ENCODE measurements at regions not wholly inside any gene's neighbourhood (a gene's known extent, or its start where the extent isn't known, plus 50 kb on each side); places are given as distances from the start of the nearest gene placed in this dataset.

DNA sequence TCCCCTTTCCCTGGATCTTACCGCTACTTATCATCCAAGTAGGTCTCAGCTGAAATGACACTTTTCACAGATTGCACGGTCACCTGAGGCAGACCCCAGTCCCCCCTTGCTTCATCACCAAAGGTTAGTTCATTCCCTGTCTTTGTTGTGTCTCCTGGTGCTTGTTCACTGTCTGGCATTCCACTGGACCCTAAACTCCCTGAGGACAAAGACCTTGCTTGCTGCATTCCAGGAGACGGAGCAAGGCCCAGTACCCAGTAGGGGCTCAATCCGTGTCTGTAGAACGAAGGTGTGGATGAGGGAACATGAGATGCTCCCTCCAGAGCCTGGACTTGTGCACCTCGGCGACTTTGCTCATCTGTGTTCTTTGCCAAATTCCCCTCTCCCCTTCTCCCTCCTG is 160.0 kb downstream of the RAB11FIP2 start:
- DNase-seq = no peak

DNA sequence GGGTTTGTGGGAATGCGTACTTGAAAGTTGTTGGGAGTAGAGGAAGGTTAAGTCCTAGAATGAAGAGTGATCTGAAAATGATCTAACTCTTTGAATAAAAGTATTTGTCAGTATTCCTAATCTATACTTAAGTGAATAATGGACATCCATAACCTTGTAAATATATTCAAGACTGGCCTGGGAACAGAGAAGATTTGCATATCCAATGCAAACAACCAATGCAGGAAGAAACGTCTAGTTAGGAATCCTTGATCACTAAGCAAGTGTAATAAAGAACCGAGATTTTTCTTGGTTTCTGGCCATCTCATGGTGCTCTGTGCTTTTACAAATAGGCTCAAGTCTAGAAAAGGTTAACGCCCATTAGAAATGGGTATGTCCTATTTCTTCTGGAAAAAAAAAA is 157.1 kb downstream of the RAB11FIP2 start:
- no peak for DNase-seq

DNA sequence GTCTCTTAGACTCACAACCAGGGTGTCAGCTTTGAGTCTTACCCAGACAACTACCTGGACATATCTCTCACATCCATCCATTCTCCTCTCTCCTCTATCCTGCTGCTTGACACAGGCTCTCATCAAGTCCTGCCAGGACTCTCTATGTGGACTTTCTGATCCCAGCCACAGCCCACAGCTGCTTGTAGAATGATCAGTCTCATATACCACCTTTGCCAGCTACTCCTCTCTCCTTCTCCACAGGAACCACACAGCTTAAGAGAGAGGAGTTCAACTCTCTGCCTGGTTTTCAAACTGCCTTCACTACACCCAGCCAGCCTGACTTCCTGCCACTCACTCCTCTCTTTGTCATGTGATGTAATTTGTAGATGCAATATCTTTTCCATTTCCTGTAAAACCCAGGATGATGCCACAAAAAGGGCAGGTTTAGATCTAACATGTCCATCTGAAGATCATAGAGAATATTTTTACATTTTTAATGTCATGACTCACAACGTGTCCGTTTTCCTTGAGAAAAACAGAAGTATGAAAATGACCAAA is 154.0 kb downstream of the RAB11FIP2 start:
- DNase-seq = no peak

DNA sequence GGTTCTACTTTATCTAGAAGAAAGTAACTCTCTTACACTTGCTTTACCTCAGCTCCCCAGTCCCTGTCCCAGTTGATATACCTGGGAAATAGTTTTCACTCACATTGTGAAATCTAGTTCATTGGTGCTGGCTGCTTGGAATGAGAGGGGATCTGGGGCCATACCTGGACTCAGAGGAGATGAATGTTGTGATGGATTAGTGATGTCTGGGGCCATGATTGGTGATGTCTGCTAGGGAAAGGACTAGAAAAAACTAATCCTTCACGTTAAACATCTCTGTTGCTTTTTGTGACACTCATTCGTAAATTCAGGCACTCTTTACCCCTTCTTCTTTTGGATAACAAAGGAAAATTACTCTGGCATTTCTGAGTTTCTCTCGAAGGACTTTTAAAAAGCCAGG is 152.4 kb downstream of the RAB11FIP2 start:
- no peak for DNase-seq

DNA sequence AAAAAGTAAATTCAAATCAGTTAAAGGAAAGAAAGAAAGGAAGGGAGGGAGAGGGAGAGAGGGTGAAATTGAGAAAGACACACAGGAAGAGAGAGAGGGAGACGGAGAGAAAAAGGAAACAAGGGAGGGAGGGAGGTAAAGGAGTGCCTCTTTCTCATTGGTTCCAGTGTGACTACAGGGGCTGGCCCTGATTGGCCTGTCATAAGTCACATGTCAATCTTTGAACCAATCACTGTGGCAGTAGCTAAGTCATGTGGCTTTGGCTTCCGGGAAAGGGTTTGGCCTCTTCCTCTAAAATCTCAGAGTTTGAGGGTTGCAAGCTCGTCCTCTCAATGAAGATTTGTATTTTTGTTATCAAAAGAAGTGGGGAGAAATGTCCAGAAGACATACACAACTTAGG is 150.2 kb downstream of the RAB11FIP2 start:
- no peak for DNase-seq

DNA sequence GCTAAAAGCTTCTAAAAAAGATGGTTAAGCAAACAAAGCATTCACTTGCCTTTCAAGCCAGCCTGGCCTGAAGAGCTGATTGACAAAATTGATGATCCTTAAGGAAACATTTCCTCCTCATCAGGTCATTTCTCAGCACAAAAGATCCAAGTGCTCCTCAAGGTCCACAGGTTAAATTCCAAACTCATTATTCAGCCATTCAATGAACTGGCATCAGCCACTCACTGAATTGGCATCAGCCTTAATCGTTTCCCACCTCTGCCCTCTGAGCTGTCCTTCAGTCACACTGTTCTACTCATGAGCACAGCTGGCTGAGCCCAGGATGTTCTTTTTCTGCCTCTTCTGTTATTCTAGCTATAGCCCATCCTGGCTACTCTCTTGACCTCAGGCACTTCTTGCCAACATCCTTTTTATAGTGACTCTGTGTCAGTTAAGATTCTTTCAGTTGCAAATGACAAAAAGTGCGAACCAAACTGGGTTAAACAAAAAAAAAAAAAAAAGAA is 147.5 kb downstream of the RAB11FIP2 start:
- no peak for DNase-seq

DNA sequence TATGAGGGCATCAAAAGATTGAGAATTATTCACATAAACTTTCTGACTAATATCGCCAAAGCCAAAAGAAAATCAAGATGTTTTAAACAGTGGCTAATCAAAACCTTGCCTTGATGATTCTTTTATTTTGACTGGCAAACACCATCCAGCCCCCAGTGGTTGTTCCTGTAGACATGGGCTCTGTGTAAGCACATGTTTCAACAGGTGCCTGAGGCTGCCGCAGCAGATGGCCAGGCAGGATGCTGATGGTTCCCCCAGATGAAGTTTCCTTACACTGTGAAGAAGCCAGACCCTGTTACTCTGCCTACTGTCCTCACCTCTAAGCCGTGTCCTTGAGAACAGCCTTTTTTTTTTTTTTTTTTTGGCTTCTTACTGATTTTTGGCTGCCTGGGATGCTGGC is 146.5 kb downstream of the RAB11FIP2 start:
- DNase-seq = no peak

DNA sequence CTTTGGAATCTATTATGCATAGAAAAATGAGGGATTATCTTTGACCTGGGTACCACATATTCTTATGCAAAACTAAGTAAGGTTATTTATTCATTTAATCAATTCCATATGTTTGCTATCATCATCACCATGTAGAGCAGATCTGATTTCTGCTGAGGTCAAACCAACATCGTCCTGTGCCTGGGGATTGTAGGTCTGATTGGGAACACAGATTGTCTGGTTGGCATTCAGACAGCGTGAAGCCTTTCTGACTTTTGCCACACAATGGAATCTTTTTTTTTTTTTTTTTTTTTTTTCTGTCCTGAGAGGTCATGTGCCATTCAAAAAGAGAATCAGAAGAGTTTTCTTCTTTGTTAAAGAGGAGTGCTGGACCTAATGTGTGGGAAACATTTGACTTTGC is 142.9 kb downstream of the RAB11FIP2 start:
- DNase-seq = no peak

DNA sequence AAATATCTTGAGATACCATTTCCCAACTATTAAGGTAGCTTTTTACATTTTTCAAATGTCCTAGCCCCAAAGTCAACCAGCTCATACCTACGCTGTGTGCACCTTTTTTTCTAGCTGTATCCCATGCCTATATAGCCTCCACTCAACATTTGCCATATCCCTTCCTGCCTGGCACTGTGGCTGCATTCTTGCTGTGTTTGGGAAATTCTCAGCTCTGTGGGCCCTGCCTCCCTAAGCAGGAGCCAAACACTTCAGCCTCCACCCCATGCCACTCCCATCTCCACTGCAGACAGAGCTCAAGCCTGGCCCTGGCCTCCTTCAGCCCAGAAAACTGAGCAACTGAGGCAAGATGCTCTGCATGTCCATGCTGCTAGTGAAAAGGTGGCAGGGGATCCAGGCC is 141.3 kb downstream of the RAB11FIP2 start:
- DNase-seq = no peak

DNA sequence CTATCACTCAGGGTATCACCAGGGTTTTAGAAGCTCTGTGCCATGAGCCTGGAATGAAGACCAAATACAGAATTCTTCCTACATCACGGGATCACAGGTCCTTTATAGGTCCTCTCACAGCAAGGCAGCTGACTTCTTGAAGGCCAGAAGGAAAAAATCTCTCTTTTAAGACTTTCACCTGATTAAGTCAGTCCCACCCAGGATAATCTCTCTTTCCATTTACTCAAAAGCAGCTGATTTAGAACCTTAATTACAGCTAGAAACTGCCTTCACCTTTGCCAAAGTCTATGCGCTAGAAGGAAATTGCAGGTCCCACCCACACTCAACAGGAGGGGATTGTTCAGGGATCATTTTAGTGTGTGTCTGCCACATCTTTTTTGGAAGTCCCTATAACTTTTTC is 135.1 kb downstream of the RAB11FIP2 start:
- DNase-seq = no peak

DNA sequence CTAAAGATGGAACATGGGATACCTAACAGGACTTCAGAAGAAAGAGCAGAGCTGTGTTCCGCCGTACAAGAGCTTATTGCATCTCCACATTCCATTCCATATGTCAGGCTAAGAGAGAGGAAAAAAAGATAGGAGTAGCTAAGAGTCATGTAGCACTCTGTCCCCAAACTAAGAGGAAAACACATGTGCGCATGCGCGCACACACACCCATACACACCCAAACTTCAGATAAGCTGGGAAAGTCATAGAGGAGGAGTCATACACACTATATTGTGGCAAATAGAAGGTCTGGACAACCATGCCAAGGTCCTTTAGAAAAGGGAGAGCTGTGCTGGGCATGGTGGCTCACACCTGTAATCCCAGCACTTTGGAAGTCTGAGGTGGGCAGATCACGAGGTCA is 132.4 kb downstream of the RAB11FIP2 start:
- no peak for DNase-seq

DNA sequence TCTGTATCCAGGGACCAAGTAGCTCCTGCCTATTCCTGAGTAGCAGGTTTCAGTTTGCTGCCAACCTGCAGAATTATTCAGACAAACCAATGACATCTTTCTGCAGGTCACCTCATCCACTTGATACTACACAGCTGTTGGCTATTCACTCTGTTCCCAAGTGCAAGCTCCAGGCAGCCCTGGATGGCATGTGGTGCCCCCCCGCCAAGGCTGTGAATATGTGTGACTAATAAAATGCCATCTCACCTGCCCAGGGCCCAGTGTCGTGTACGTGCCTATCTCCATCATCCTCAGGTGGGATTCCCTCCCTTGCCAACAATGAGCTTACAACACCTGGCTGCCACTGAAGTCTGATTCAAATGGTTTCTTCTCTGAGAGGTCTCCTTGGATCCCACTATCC is 125.8 kb downstream of the RAB11FIP2 start:
- no peak for DNase-seq

DNA sequence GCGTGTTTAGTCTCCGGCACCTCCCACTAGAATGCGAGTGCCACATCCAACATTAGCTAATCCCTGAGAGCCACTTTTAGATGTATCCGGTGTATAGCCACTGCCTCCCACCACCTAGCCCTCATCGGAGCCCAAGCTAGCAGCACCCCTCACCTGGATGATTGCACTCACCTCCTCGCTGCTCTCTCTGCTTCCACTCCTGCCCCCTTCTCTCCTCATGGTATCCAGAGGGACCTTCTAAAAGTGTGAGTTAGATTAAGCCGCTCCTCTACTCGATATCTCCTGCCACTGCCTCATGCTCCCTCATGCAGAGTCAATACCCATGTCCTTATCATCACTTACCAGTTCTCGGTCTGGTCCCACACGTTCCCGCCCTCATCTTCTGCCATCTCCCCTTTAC is 125.3 kb downstream of the RAB11FIP2 start:
- no peak for DNase-seq

DNA sequence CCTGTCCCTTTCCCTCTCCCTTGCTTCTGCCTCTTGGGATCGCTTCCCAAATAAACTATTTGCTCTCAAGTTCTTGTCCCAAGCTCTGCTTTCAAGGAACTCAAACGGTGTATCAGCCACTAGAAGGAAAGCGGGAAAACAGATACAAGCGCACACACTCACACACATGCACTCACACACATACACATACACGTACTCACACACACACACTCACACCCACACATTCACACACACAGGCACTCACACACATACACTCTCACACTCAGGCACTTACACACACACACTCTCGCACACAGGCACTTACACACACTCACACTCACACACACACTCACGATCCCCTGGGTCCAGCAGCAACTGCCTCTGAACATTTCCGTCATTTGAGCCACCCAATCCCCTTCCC is 121.9 kb downstream of the RAB11FIP2 start:
- DNase-seq = no peak

DNA sequence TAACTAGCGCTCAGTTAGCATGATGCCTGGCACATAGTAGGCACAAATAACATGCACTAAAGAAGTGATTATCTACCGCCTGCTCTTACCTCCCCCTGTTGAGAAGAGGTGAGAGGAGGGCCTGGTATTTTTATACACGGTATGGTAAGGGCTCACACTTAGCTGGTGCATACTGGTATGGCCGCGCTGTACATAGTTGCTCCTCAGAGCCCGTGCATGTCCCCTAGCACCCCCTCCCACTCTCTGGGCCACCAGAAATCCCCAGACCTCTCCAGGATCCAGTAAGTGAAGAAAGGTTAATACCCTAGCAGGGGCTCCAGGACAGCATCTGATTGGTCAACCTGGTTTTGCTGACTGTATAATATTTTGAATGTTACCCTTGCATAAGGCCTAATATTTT is 121.4 kb downstream of the RAB11FIP2 start:
- no peak for DNase-seq

DNA sequence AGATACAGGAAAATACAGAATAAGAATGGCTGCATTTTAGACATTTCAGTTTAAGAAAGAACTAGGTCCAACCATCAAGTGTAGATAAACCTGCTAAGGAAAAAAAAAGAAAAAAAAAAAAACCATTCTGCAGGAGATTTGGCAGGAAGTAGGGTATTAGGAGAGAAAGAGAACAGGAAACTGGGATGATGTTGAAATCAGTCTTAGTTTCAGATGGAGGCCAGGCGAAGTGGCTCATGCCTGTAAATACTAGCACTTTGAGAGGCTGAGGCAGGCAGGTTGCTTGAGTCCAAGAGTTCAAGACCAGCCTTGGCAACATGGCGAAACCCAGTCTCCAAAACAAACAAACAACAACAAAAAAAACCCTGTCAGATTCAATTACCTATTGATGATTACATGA is 120.2 kb downstream of the RAB11FIP2 start:
- no peak for DNase-seq

DNA sequence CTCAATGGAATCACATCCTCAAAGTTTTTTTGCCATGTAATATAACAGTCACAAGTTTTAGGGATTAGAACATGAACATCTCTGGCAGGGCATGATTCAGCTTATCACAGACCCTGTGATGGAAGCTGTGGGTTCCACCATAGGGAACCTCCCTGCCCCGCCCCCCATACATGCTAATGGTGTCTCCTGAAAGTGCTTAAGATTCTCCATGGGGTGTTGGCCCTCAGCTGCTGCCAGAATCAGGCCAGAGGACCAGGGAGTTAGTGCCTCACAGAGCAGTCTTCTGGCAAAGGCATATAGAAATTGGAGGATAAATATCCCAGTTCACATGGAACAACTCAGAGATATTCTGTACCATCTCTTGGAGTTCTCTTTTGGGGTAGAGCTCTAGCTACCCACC is 119.4 kb downstream of the RAB11FIP2 start:
- DNase-seq = no peak

DNA sequence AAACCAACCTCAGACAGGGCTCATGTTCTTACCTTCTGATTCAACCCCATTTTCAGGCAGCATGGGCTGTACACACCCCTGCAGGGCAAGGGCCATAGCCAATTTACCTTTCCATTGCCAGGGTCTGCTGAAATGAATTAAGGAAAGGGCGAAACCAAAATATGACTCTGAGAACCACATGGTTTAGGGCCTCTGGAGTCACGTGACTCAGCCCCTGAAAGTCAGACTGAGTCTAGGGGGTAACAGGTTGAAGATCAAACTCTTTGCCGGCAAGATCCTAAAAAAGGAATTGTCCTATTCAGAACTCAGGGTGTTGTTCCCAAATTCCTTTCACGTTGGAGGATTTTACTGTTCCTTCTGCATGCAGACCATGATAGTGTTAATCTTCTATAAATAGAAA is 118.9 kb downstream of the RAB11FIP2 start:
- no peak for DNase-seq

DNA sequence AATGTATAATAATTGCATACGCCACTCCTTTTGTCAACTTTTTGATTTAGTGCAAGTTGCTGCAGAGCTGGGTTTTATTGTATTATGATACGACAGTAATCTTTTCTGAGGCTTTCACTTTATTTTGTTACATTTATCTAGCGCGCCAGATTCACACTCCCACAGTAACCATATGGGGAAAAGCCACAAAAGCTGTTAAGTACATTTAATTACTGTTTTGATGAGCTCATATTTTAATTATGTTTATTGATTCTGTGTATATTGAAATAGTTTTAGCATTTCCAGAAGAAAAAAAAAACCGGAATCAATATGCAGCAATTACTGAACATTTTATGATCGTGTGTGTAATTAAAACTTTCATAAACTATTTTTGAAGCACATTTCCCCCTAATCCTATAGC is 118.5 kb downstream of the RAB11FIP2 start:
- no peak for DNase-seq

DNA sequence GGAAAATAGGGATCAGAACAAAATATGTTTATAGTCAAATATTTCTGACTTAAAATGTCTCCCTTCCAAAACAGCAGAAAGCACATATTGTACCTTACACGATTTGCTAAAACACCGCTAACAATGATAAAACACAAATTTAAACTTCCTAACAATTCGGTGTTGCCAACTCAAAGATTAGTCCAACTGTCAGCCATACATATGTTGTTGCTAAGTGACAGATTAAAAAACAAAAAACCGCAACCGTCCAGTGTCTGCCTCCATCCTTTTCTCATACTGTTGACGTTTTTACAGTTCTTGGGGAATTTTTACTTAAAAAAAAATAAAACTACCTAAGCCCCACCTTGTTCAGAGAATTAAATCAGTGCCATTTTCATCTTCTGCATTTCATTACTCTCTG is 118.0 kb downstream of the RAB11FIP2 start:
- no peak for DNase-seq

DNA sequence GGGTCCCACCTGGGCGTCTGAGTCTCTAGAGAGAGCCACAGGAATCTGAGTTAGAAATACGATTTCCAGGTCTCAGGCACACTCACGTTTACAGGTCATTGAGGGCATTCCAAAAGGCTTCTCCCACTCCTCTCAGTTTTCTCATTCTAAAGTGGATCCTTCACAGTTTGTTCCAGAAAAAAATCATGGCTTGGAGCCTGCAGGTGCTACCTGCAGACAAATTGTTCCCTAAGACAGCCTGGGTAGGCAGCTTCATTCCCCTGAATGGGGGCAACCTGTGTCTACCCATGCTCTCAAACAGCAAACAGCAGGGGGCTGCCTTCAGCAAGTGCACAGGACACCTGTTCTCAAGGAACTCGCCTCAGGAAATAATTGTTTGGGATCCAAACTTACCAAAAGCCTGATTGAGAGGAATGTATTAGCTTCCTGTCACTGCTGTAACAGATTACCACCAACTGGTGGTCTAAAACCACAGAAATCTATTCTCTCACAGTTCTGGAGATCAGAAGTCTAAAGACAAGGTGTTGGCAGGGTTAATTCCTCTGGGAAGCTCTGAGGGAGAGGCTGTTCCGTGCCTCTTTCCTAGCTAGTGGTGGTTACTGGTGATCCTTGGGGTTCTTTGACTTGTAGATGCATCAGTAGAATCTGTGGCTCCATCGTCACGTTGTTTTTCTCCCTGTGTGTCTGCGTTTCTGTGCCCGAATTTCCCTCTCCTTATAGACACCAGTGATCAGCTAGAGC is 117.2 kb downstream of the RAB11FIP2 start:
- DNase-seq = no peak

DNA sequence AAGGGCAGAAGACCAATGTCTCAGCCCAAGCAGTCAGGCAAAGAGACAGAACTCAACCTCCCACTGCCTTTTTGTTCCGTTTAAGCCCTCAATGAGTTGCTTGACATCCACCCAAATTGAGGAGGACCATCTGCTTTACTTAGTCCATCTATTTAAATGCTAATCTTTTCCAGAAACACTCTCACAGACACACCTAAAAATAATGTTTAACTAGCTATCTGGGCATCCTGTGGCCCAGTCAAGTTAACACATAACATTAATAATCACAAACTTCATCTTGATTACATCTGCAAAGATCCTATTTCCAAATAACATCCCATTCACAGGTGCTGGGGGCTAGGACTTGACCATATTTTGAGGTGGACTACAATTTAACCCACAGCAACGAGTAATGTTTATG is 115.7 kb downstream of the RAB11FIP2 start:
- no peak for DNase-seq

DNA sequence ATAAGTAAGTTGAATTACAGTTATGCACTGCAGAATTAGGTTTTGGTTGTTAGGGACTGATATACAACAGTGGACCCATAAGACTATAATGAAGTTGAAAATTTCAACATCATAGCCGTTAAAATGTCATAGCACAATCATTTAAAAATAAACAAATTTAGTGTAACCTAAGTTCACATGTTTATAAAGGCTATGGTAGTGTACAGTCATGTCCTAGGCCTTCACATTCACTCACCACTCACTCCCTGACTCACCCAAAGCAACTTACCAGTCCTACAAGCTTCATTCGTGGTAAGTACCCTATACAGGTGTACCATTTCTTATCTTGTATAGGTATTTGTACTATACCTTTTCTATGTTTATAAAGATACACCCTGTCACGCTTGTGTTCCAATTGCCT is 113.7 kb downstream of the RAB11FIP2 start:
- DNase-seq = no peak

DNA sequence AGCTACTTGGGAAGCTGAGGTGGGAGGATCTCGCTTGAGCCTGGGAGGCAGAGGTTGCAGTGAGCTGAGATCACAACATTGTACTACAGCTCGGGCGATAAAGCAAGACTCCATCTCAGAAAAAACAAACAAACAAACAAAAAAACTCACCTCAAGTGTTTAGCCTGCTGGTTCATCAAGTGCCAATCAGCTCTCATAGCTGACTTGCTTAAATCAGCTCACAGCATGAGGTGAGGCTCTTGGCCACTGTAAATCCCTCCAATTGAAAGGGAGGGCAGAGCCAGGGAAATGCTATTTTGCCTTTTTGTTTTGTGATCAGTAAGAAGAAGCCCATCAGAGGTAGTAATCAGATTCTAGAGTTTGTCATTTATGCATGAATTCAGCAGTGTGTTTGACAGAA is 112.3 kb downstream of the RAB11FIP2 start:
- DNase-seq = no peak

DNA sequence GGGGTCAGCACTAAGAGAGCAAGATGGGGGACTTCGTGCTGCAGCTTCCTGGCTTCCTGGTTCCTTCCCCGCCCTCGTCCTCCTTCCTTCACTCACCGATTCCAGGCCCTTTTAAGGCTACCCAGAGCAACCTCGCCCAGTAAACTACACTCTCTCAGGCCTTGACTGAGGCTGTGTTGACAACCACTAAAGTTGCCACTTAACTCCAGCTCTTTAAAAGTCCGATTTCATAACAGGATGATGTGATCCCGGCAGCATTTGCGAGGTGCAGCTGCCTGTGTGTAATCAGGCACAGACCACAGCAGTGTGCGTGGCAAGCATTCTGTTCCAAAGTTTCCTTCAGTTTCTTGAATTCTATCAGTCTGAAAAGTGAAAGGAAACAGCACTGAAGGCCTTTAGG is 110.6 kb downstream of the RAB11FIP2 start:
- no peak for DNase-seq

Data from activated naive CD4-positive, alpha-beta T cell treated with Interleukin-2 at 50 U/mL for 16 hours (primary cell).